NCI-H2107 (cell line): ENCODE measurements at regions not wholly inside any gene's neighbourhood (a gene's known extent, or its start where the extent isn't known, plus 50 kb on each side); places are given as distances from the start of the nearest gene placed in this dataset.
"Not testable (repeated sequence)": the region's sequence is repeated elsewhere in the genome, so short reads cannot be mapped to it uniquely, and the experiment has no call there.

ENCODE experiments used
- DNase-seq: peaks from one replicate; lab custom pipeline; 2025; lab: John Stamatoyannopoulos, UW

DNA sequence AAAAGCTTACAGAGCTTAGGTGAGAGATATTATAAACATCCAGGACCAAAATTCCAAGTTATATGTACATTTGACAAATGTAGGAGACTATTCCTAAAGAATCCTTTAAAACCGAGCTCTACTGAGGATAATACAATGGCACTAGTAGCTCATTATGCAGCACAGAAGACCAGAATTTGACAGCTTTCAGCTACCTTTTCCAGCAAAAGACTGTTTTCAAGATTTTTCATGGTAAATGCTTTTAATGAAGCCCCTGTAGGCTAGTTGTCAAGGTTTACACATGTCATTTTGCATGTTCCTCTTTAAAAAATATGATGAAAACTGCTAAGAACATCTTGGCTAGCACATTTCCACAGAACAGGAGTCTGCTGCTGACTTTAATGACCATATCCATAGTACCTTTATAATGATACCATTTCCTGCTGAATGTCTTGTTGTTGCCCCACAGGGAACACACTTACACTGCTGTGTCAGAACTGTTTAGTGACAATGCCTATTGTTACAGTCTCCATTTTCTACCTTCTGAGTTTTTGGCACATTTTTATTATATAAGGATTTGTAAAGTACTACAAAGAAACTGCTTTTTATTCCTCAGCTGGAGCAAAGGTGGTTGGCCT is 1382.3 kb downstream of the RAPGEF2 start:
- no peak for DNase-seq

DNA sequence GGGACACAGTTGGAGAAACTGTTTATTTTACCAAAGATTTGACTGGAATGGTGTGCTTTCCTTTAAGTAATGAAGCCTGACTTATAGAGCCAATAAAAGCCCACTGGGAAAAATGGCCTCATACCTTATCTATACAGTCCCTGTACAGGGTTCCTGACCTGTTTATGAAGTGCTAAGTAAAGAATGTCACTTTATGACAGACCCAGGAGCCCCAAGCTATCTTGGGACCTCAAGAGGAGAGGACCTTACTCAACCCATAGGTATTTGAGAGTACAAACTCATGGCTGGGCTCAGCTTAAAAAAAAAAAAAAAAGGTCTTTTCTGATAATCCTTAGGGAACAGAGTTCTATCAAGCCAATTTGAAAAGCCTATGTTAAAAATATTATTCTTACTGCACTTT is 1389.3 kb downstream of the RAPGEF2 start:
- no peak for DNase-seq

DNA sequence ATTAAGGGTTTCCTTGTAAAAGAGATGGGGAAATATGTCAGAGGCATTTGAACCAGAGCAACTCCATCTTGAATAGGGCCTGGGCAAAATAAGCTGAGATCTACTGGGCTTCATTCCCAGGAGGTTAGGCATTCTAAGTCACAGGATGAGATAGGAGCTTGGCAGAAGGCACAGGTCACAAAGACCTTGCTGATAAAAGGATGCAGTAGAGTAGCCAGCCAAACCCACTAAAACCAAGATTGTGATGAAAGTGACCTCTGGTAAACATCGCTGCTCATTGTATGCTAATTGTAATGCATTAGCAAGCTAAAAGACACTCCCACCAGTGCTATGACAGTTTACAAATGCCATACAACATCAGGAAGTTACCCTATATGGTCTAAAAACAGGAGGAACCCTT is 1390.3 kb downstream of the RAPGEF2 start:
- DNase-seq, result no peak

DNA sequence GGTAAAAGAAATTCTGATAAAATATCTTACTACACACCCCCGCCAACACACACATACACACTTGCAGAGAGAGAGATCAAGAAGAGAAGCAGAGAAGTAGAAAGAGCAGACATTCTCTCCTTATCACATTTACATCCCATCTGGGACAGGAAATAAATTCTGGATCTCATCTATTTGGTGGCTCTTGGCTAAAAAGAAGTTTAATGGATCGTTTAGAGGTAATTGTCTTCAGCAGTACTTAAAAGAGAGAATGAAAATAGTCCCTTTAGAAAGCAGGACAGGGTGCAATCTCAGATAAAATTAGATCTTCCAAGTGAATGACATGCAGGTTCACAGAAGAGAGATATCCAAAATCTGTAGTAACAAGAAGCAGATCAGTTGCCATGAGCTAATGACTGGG is 1392.5 kb downstream of the RAPGEF2 start:
- DNase-seq, result no peak

DNA sequence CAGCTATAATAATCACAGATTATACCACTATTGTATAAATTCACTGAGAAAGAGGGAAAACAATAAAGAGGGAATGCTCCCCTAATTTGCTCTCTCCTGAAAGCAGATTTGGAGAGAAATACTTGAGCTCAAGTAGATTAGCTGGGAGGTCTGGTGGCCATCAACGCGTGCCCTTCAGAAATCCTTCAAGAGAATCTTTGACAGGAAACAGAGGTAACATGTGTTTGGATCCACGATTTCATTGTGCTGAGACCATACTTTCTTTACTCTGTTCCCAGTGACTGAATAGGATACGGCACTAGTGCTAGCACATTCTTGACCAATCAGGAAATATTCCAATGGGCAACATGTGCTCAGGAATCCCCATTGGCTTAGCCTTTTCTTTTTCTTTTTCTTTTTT is 1395.3 kb downstream of the RAPGEF2 start:
- no peak for DNase-seq

DNA sequence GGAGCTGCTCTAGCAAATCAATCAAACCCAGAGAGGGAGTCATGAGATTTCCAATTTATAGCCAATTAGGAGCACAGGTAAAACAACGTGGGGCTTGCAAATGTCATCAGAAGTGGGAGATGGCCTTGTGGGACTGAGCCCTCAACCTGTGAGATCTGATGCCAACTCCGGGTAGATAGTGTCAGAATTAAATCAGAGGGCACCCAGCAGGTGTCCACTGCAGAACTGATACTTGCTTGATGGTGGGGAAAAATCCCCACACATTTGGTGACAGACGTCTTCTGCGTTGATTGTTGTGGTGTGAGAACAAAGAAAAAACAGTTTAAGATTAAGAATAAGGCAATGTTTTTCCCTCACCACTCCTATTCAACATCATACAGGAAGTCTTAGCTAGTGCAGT is 1402.8 kb downstream of the RAPGEF2 start:
- DNase-seq, result no peak

DNA sequence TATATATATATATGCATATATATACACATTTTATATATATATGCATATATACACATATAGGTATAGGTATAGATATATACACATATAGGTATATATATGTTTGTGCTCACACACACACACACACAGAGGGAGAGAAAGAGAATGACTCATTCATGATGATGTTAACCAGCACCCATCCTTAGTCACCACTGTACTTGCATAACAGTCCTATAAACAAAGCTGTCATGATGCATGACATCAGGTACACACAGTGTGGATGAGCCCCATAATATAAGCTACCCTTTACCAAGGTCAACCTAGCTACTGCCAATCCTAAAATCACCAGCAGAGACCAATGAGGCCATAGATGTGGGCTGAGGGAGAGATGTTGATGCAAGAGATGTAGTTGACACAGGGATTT is 1408.0 kb downstream of the RAPGEF2 start:
- DNase-seq, result no peak

DNA sequence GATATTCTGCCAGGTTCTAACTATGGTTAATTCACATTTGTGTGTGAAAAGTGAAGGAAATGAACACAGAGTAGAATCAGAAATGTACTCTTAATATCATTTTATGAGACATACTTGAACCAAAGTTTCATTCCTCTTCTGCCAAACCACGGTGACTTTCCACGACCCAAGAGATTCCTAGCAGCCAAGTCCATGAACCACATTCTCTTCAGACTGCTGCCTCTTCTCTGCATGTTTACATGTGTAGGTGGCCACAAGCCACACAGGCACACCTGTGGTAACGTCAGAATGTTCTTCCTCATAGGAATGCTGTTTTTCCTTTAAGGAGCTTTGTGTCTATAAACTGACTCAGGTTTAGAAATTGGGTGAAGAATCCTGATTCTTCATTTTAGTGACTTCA is 1411.2 kb downstream of the RAPGEF2 start:
- DNase-seq, result no peak

DNA sequence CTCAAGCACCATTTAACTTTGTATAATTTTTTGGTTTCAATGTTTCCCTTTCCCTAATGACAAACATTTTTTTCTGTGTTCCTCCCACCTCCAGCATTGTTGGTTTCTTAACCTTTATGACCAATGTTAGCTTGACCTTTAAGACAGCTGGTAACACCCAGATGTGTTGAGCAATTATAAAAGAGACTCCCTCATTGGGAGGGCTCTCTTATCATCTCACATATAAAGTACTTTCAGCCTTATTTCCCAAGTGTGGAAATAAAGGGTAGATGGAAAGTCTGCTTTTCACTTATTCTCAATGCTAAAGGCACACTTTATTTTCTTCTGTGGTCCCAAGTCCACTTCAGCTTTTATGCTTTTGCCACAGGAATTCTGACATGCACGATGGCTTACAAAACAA is 1420.4 kb downstream of the RAPGEF2 start:
- no peak for DNase-seq

DNA sequence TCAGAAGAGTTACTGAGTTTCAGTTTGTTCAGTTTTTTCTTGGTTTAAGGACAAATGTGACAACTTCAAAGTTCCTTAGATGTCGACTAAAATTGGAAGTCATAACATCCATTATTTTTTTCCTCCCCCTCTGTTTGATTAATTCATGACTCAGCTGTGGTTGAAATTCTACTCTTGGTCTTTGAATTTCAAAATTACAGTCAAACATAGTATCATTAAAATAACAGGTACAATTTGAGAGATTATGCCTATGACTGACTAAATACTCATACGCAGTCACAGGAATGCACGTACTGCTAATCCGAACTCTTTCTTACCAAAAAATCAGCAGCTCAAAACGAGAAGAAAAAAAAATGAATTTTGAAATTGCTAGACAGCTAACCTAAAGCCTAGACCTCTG is 1434.8 kb downstream of the RAPGEF2 start:
- DNase-seq, result no peak

DNA sequence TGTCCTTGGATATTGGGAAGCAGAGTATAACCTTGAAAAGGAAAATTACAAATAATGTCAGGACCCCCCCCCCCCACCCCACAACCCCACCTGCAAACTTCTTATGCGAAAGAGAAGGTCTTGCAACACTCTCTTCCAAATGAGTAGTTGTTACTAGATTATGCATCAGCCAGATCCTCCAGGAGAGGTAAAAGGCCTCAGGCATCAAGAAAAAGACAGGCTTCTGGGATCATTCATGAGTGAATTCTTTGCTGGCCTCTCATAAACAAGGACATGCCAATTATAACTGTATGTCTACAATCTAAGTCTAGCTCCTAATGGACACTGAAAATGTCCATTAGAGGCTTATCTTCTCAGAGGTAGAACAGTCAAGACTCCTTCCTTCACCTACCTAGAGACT is 1443.3 kb downstream of the RAPGEF2 start:
- no peak for DNase-seq

DNA sequence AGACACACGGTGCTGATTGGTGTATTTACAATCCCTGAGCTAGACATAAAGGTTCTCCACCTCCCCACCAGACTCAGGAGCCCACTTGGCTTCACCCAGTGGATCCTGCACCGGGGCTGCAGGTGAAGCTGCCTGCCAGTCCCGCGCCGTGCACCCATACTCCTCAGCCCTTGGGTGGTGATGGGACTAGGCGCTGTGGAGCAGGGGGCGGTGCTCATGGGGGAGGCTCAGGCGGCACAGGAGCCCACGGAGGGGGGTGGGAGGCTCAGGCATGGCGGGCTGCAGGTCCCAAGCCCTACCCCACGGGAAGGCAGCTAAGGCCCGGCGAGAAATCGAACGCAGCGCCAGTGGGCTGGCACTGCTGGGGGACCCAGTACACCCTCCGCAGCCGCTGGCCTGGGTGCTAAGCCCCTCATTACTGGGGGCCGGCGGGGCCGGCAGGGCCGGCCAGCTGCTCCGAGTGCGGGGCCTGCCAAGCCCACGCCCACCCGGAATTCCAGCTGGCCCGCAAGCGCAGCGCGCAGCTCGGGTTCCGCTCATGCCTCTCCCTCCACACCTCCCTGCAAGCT is 1447.2 kb downstream of the RAPGEF2 start:
- not testable (repeated sequence) for DNase-seq

DNA sequence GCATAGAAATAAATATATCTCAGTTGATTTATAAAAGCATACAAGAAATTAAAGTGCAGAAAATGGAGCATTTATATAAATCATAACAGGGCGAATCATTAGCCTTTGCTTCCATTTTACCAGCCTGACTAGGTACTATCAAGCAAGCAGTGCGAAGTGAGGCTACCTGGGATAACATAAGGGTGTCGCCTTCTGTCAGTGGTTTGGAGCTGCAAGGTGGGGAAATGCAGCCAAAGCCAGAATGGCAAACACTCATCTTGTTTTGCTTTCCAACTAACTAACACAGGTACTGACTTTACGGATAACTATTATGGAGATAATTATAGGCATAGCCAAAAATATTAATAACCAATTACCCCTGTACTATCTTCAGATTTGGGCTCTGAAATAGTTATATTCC is 1459.8 kb downstream of the RAPGEF2 start:
- no peak for DNase-seq

DNA sequence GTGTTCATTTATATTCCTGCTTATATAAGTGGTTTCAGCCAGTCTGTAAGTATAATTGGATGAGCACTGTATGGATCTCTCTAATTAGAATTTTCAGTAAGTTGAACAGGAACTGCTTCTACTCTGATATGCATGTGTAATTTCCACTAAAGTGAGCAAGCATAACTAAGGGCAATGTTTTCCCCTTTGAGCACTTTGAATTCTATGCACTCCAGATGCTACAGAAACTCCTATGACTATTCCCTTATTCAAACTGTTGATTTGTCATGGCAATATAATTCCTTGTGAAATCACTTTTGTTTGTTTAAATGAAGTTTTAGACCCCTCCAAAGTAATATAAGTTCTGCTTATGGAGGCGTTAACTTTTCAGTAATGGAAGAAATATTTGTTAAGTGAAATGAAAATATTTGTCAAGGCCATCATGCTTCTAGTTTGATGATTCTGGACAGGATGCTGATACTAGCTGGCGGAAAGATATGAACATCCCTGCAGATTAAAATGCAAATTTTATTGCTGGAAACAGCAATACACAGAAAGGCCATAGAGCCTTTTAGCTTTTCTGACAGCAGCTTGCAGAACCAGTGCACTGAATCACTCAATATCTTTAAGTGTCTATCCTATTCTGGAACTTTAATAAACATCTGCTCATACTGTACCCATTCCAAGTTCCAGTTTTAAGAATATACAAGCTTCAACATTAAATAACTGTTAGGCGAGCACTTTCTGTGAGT is 1460.8 kb downstream of the RAPGEF2 start:
- no peak for DNase-seq

DNA sequence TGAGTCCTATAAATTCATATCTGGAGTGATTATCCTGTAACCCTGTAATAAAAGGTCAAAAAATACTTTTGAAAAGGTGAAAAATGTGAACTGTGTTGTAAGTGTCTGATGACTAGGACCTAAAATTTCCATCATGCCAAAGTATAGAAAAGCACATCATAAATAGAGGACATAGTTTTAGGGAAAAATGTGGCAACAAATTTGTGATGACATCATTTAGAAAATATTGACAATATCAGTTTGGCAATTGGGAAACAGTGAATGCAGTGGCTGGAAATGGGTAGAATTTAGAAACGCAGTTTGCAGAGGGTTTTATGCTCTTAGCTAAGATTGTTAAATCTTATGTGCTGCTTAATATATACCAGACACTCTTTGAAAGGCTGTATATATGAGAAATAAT is 1464.8 kb downstream of the RAPGEF2 start:
- no peak for DNase-seq

DNA sequence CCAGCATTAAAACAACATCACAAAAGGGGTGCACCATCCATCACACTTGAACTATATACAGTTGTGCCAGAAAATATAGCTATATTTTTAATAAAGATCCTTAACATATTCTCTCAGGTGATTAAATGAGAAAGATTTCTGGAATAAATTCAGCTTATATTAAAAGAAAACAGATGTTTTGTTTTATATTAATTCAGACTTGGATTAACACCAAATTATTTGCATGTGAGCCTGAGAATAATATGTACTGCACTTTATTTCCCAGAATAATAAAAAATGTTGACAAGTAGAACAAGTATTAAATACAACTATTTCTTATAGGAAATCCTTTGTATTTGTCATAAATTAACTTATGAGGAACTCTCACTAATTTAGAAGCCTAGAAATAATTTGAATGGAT is 1467.4 kb downstream of the RAPGEF2 start:
- no peak for DNase-seq

DNA sequence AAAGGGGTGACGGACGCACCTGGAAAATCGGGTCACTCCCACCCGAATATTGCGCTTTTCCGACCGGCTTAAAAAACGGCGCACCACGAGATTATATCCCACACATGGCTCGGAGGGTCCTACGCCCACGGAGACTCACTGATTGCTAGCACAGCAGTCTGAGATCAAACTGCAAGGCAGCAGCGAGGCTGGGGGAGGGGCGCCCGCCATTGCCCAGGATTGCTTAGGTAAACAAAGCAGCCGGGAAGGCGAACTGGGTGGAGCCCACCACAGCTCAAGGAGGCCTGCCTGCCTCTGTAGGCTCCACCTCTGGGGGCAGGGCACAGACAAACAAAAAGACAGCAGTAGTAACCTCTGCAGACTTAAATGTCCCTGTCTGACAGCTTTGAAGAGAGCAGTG is 1471.4 kb downstream of the RAPGEF2 start:
- not testable (repeated sequence) for DNase-seq

DNA sequence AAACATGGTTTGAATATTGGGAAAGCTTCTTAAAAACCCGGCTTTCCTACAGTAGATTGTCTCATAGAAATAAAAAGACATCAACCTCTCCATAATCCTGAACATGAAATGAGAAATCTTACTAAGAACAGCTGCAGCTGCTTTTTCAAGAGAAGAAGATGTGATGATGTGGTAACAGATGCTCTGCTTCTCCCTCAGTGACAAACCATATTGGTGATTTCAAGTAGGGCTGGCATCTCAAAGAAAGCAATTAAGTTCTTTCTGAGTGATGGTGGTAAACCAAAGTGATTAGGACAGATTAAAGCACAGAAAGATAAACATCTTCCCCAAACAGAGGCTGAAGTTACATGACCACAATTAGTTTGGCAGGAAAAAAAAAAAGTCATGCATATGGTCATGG is 1477.7 kb downstream of the RAPGEF2 start:
- no peak for DNase-seq

DNA sequence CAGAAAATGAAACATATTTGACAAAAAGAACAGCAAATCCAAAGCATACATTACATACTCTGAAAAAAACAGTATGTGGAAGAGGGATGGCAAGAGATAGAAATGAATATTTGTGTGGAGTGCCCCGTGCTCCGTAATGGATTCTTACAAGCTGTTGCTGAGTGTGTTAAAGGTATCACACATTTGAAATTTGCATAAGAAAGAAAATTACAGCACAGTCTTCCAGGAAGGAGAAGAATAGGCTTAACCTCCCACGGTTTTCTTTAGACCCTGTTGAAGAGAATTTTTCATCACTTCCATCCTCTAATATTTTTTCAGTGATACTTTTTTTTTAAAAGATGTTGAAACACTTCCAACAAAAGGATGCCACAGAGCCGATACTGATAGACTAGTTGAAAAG is 1489.4 kb downstream of the RAPGEF2 start:
- DNase-seq, result no peak

DNA sequence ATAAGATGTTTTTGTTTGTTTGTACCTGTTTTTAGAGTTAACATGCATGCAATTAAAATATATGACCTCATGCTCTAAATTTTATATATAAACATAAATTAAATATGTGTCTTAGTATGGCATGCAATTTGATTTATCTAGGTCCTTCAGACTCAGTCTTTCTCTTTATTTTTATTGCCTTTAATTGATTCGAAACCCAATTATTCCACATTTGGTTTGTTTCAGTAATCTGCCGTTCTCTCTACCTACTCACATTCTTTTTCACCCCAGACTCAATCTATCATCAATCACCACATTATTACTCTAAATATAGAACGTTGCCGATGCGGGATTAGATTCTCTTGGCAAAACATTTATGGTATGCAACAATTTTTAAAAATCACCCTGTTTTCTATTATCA is 1492.8 kb downstream of the RAPGEF2 start:
- no peak for DNase-seq

DNA sequence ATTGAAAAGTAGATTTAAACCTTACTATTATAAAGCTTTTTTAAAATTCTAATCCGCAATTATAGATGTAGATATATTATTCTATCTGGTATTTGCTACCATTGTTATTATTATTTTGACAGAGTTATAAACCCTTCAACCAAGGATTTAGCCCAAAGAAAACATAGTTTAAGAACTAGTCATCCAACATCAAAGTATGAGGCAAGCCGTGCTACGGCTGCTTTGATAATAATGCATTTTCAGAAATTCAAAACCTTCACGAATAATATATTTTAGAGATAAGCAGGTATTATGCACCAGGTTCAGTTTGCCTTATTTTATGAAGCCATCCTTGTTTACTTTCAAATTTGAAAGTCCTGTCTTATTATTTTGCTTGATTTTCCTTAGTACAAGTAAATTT is 1501.7 kb downstream of the RAPGEF2 start:
- DNase-seq, result no peak

DNA sequence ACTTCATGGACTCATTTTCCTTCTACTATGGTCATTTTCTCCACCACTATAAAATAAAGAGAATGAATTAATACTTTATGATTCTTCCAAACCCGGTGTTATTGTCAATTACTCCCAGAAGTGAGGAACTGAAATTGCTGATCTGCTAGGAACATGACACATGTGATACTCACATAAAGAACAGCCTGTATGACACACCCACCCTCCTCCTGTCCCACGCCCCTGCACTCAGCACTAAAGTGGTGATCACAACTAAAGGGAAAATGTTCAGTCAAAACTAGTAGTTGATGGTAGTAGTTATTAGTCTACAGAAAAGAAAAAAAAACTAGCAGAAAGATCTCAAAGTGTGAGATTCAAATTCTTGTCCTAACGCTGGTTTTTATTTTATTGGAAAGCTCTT is 1508.3 kb downstream of the RAPGEF2 start:
- no peak for DNase-seq

DNA sequence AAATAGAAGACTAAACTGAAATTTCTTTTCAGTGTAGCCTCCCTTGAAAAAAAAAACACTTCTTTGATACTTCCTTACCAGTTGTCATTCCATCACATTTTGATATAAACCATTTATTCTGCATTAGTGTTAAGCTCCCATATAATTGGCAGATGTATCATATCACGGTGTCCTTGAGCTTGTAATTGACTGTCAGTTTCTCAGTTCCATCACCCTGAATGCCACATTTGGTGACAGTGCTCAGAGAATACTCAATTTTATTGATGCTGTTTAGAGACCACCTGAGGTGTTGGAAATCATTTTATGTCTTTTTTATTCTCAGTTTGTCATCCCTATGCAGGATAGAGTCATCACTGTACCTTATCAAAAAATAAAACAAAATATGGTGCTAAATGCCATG is 1528.2 kb downstream of the RAPGEF2 start:
- DNase-seq, result no peak

DNA sequence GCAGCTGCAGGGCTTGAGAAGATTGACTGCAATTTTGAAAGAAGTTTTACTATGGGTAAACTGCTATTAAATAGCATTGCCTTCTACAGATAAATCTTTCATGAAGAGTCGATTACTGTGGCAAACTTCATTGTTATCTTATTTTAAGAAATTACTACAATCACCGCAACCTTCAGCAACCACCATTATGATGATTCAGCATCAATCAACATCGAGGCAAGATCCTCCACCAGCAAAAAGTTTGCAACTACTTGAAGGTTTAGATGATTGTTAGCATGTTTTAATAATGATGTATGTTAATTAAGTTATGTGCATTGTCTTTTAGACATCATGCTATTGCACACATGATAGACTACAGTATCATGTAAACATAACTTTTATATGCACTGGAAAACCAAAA is 1511.0 kb downstream of the FSTL5 start:
- no peak for DNase-seq
